ENCODE measurements at regions not wholly inside any gene's neighbourhood (a gene's known extent, or its start where the extent isn't known, plus 50 kb on each side); places are given as distances from the start of the nearest gene placed in this dataset.

DNA sequence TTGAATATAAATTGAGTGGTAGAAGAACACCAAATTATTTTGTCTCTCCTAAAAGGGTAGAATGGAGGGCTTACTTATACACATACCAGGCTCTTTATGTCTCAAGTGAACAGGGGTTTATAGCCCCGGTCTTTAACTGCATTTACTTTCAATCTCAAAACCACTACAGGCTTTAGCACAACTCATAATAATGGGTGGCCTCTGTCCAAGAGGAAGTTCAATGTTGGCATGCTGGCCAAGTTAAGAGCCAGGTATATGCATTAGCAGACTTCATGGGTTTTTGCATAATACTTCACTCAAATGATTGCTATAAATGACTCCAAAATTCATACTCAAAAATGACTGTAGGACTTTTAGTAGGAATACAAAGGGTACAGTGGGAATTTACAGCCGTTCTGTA lies 118.5 kb upstream of the OTUD4 start:
- no peak overlapping the region for H3K27ac Mint-ChIP-seq
- H3K4me1 Mint-ChIP-seq: no peaks in the 10 kb centered on the region
- no peak for TF ChIP-seq CTCF (IDR thresholded peaks at IDR 0.05; ENCODE audit: unreplicated experiment)
- DNase-seq (ENCODE audit: low spot score in 2 of 2, unreplicated experiment in 2 of 2): no peak
- H3K36me3 Mint-ChIP-seq: no peaks in the 10 kb centered on the region
- no peaks in the 10 kb centered on the region for H3K9me3 Mint-ChIP-seq
- no peak overlapping the region for H3K4me3 Mint-ChIP-seq
- H3K27me3 Mint-ChIP-seq (ENCODE audit: low read depth): no peaks in the 10 kb centered on the region

DNA sequence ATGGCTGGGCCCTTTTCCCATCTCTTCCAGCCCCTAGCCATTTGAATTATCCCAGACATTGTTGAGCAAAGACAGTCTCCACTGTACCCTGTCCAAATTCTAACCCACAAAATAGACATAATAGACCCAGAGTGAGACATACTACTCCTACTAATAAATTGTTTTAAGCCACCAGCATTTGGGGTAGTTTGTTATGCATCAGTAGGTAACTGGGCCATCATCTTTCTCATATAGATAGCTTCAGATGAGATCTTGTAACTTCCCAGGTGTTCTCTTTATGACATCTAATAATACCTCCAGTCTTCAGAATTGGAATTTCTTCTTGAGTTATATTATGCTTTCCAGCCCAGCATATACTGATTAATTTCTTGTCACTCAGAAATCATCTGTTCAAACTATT lies 117.2 kb upstream of the OTUD4 start:
- no peak overlapping the region for H3K4me3 Mint-ChIP-seq
- no peaks in the 10 kb centered on the region for H3K36me3 Mint-ChIP-seq
- peaks cover 2% of the 10 kb centered on the region for H3K4me1 Mint-ChIP-seq
- no peaks in the 10 kb centered on the region for H3K27me3 Mint-ChIP-seq (ENCODE audit: low read depth)
- no peaks in the 10 kb centered on the region for H3K9me3 Mint-ChIP-seq
- TF ChIP-seq CTCF (IDR thresholded peaks at IDR 0.05; ENCODE audit: unreplicated experiment): no peak
- H3K27ac Mint-ChIP-seq: no peak overlapping the region
- no peak for DNase-seq (ENCODE audit: low spot score in 2 of 2, unreplicated experiment in 2 of 2)

DNA sequence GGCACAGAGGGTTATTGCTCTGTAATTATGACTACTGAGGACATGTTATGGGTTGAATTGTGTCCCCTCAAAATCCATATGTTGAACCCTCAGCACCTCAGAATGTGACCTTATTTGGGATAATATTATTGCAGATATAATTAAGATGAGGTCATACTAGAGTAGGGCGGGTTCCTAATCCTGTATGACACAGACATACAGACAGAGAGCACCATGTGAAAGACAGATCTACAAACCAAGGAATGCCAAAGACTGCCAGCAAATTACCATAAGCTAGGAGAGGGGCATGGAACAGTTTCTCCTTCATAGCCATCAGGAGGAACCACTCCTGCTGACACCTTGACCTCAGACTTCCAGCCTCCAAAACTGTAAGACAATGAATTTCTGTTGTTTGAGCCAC lies 115.2 kb upstream of the OTUD4 start:
- DNase-seq (ENCODE audit: low spot score in 2 of 2, unreplicated experiment in 2 of 2): no peak
- no peaks in the 10 kb centered on the region for H3K9me3 Mint-ChIP-seq
- H3K4me3 Mint-ChIP-seq: no peak overlapping the region
- no peaks in the 10 kb centered on the region for H3K27me3 Mint-ChIP-seq (ENCODE audit: low read depth)
- no peaks in the 10 kb centered on the region for H3K36me3 Mint-ChIP-seq
- no peak for TF ChIP-seq CTCF (IDR thresholded peaks at IDR 0.05; ENCODE audit: unreplicated experiment)
- H3K27ac Mint-ChIP-seq: no peak overlapping the region
- H3K4me1 Mint-ChIP-seq: peaks cover 2% of the 10 kb centered on the region

- Mint-ChIP-seq H3K4me3 (no peak overlapping the region), H3K27ac (no peak overlapping the region), H3K4me1 (peaks cover 2% of the 10 kb centered on the region), H3K9me3 (no peaks in the 10 kb centered on the region), H3K36me3 (no peaks in the 10 kb centered on the region), H3K27me3 (ENCODE audit: low read depth) (no peaks in the 10 kb centered on the region)
- no peak for TF ChIP-seq CTCF (IDR thresholded peaks at IDR 0.05; ENCODE audit: unreplicated experiment)
- no peak for DNase-seq (ENCODE audit: low spot score in 2 of 2, unreplicated experiment in 2 of 2)
Measured at GRCh38 chr4:145295122-145295521, 114.7 kb upstream of the OTUD4 start.

GRCh38 chr4:145293658-145294057 lies 113.3 kb upstream of the OTUD4 start:
- Mint-ChIP-seq H3K4me3 (no peak overlapping the region), H3K27me3 (ENCODE audit: low read depth) (no peaks in the 10 kb centered on the region), H3K36me3 (no peaks in the 10 kb centered on the region), H3K9me3 (no peaks in the 10 kb centered on the region), H3K27ac (no peak overlapping the region), H3K4me1 (peaks cover 2% of the 10 kb centered on the region)
- no peak for DNase-seq (ENCODE audit: low spot score in 2 of 2, unreplicated experiment in 2 of 2)
- no peak for TF ChIP-seq CTCF (IDR thresholded peaks at IDR 0.05; ENCODE audit: unreplicated experiment)

- Mint-ChIP-seq H3K4me1 (peaks cover 2% of the 10 kb centered on the region), H3K36me3 (no peaks in the 10 kb centered on the region), H3K27me3 (ENCODE audit: low read depth) (no peaks in the 10 kb centered on the region), H3K9me3 (no peaks in the 10 kb centered on the region), H3K27ac (no peak overlapping the region), H3K4me3 (no peak overlapping the region)
- no peak for DNase-seq (ENCODE audit: low spot score in 2 of 2, unreplicated experiment in 2 of 2)
- TF ChIP-seq CTCF (IDR thresholded peaks at IDR 0.05; ENCODE audit: unreplicated experiment): no peak
Measured at GRCh38 chr4:145290955-145291354, 110.6 kb upstream of the OTUD4 start.
